ENCODE measurements at regions not wholly inside any gene's neighbourhood (a gene's known extent, or its start where the extent isn't known, plus 50 kb on each side); places are given as distances from the start of the nearest gene placed in this dataset.

DNA sequence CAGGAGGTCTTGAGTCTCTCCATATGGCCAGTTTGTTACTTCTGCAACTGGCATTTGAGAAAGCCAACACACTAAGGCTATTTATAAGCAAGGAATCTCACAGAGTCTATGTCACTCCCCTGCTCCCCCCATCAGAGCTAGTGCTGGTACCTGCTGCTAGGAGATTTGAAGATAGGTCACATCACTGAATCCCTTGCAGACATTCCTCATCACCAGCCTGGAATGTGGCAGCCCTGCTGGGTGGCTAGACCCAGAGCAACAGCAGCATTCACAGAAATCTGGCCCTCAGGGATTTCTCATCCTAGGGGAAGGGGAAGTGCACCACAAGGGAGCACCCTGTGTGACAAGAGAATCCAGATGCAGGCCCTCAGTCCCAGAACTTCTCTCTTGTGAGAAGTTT, 672.1 kb downstream of the HACE1 start:
- TF ChIP-seq RAD21 (IDR thresholded peaks at IDR 0.05; ENCODE audit: low read depth) = no peak
- TF ChIP-seq, protein P1, sequence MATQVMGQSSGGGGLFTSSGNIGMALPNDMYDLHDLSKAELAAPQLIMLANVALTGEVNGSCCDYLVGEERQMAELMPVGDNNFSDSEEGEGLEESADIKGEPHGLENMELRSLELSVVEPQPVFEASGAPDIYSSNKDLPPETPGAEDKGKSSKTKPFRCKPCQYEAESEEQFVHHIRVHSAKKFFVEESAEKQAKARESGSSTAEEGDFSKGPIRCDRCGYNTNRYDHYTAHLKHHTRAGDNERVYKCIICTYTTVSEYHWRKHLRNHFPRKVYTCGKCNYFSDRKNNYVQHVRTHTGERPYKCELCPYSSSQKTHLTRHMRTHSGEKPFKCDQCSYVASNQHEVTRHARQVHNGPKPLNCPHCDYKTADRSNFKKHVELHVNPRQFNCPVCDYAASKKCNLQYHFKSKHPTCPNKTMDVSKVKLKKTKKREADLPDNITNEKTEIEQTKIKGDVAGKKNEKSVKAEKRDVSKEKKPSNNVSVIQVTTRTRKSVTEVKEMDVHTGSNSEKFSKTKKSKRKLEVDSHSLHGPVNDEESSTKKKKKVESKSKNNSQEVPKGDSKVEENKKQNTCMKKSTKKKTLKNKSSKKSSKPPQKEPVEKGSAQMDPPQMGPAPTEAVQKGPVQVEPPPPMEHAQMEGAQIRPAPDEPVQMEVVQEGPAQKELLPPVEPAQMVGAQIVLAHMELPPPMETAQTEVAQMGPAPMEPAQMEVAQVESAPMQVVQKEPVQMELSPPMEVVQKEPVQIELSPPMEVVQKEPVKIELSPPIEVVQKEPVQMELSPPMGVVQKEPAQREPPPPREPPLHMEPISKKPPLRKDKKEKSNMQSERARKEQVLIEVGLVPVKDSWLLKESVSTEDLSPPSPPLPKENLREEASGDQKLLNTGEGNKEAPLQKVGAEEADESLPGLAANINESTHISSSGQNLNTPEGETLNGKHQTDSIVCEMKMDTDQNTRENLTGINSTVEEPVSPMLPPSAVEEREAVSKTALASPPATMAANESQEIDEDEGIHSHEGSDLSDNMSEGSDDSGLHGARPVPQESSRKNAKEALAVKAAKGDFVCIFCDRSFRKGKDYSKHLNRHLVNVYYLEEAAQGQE (IDR thresholded peaks at IDR 0.05; ENCODE audit: low read depth) = no peak
- TF ChIP-seq MAX (IDR thresholded peaks at IDR 0.05) = no peak
- no peak for TF ChIP-seq CEBPB (IDR thresholded peaks at IDR 0.05)
- TF ChIP-seq ZBTB7A (IDR thresholded peaks at IDR 0.05; ENCODE audit: low read depth) = no peak
- TF ChIP-seq USF1 (IDR thresholded peaks at IDR 0.05) = no peak
- TF ChIP-seq NFIC (IDR thresholded peaks at IDR 0.05) = no peak
- no peak for TF ChIP-seq TCF12 (IDR thresholded peaks at IDR 0.05; ENCODE audit: low read depth)
- TF ChIP-seq YY1 (IDR thresholded peaks at IDR 0.05; ENCODE audit: low read depth) = no peak
- TF ChIP-seq EGR1 (IDR thresholded peaks at IDR 0.05) = no peak
- no peak for TF ChIP-seq FOXM1 (IDR thresholded peaks at IDR 0.05; ENCODE audit: borderline replicate concordance, low read depth)
- no peak for TF ChIP-seq TAF1 (IDR thresholded peaks at IDR 0.05; ENCODE audit: low read depth)
- TF ChIP-seq EP300 (IDR thresholded peaks at IDR 0.05; ENCODE audit: borderline replicate concordance) = no peak
- TF ChIP-seq CREB1 (IDR thresholded peaks at IDR 0.05; ENCODE audit: low read depth) = no peak
- no peak for TF ChIP-seq TEAD4 (IDR thresholded peaks at IDR 0.05)

- TF ChIP-seq YY1 (IDR thresholded peaks at IDR 0.05; ENCODE audit: low read depth) (no peak), MAX (IDR thresholded peaks at IDR 0.05) (no peak), CEBPB (IDR thresholded peaks at IDR 0.05) (no peak), TAF1 (IDR thresholded peaks at IDR 0.05; ENCODE audit: low read depth) (no peak), EP300 (IDR thresholded peaks at IDR 0.05; ENCODE audit: borderline replicate concordance) (no peak), FOXM1 (IDR thresholded peaks at IDR 0.05; ENCODE audit: borderline replicate concordance, low read depth) (no peak), NFIC (IDR thresholded peaks at IDR 0.05) (no peak), ZBTB7A (IDR thresholded peaks at IDR 0.05; ENCODE audit: low read depth) (no peak), USF1 (IDR thresholded peaks at IDR 0.05) (no peak), TCF12 (IDR thresholded peaks at IDR 0.05; ENCODE audit: low read depth) (no peak)
- TF ChIP-seq, protein P1 (IDR thresholded peaks at IDR 0.05; ENCODE audit: low read depth) = no peak
Observed at GRCh38 chr6:104186831-104187230, 672.9 kb downstream of the HACE1 start.

DNA sequence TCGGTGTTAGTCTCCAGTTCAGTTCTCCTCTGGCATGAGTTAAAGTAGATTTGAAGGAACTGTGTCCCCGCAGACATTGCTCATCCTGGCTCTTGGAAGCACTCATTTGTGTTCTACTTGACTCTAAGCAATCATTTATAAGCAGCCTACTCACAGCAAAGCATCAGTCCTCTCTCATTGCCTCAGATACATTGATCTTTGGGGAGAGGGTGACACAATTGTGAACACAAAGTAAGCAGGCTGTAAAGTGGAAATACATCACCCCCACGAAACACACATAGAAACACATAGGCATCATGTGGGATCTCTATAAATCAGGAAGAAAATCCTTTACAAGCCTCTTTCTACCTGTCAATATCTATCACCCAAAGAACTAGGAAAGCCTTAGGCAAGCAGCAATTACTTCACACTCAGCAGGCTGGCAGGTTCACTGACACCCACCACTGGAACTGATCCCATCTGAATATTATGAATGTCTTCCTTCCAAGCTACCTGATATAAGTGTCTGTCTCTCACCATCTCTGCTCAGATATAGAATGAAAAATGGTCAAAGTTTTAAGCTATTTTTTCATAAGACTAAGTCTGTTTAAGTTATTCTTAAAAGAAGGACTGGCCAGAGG, 675.8 kb downstream of the HACE1 start:
- no peak for TF ChIP-seq EP300 (IDR thresholded peaks at IDR 0.05; ENCODE audit: borderline replicate concordance)
- TF ChIP-seq MAX (IDR thresholded peaks at IDR 0.05) = no peak
- no peak for TF ChIP-seq EGR1 (IDR thresholded peaks at IDR 0.05)
- TF ChIP-seq CEBPB (IDR thresholded peaks at IDR 0.05) = no peak
- no peak for TF ChIP-seq TCF12 (IDR thresholded peaks at IDR 0.05; ENCODE audit: low read depth)

DNA sequence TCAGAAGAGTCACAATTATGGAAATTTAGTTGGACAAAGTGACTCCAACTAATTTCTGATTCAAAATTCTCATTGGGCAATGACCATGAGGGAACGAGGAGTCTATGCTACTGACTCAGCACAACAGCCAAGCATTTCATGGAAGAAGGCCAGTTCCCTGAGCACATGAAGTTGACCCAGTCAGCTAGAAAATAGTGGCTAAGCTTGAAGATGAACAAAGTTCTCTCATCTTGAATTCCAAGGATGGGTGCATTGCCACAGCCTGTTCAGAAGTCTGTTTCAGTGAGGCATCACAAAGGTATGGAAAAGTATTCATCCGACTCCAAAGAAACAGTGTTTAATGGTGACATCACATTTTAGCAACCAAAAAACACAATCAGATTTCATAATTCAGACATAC, 676.9 kb downstream of the HACE1 start:
- TF ChIP-seq TCF12 (IDR thresholded peaks at IDR 0.05; ENCODE audit: low read depth) = no peak
- no peak for TF ChIP-seq TAF1 (IDR thresholded peaks at IDR 0.05; ENCODE audit: low read depth)
- no peak for TF ChIP-seq TEAD4 (IDR thresholded peaks at IDR 0.05)
- no peak for TF ChIP-seq NFIC (IDR thresholded peaks at IDR 0.05)
- TF ChIP-seq RAD21 (IDR thresholded peaks at IDR 0.05; ENCODE audit: low read depth) = no peak
- TF ChIP-seq USF1 (IDR thresholded peaks at IDR 0.05) = no peak
- TF ChIP-seq, protein P1 (IDR thresholded peaks at IDR 0.05; ENCODE audit: low read depth) = no peak
- no peak for TF ChIP-seq CREB1 (IDR thresholded peaks at IDR 0.05; ENCODE audit: low read depth)

Data from Ishikawa (cell line).